Activated B cell treated with CpG ODN at 0.5 μM for 24 hours (primary cell): ENCODE measurements at regions not wholly inside any gene's neighbourhood (a gene's known extent, or its start where the extent isn't known, plus 50 kb on each side); places are given as distances from the start of the nearest gene placed in this dataset.

Experiments used
- ATAC-seq: fragments of 200-7000 bp; cut with Tn5 transposase; one replicate; pipeline ENCODE4 v1.10.0; 2021; ENCODE audit warnings: low read depth, mild to moderate bottlenecking, moderate library complexity
- CTCF ChIA-PET: fragments of 350-600 bp; sonication (Branson Sonifier 250); formaldehyde crosslinking; loops from one replicate; lab custom pipeline; 2021; ENCODE audit warnings: antibody characterized with exemption; lab: Charles Lee
- POLR2A ChIA-PET: fragments of 350-600 bp; sonication (Branson Sonifier 250); formaldehyde crosslinking; loops from one replicate; lab custom pipeline; 2021; ENCODE audit warnings: antibody characterized with exemption; lab: Charles Lee
- DNase-seq: peaks from one replicate; pipeline ENCODE4 v3.0.0; 2022
- H3K27ac Mint-ChIP-seq: one replicate; pipeline ENCODE4 v1.8.0; 2020; ENCODE audit warnings: mixed read lengths
- H3K27me3 Mint-ChIP-seq: one replicate; pipeline ENCODE4 v1.8.0; 2021; ENCODE audit warnings: mixed read lengths
- H3K36me3 Mint-ChIP-seq: one replicate; pipeline ENCODE4 v1.8.0; 2021; ENCODE audit warnings: low read depth, mixed read lengths
- H3K4me1 Mint-ChIP-seq: one replicate; pipeline ENCODE4 v1.8.0; 2021; ENCODE audit warnings: mixed read lengths
- H3K4me3 Mint-ChIP-seq: one replicate; pipeline ENCODE4 v1.8.0; 2020; ENCODE audit warnings: mild to moderate bottlenecking, mixed read lengths
- H3K9me3 Mint-ChIP-seq: one replicate; pipeline ENCODE4 v1.8.0; 2020; ENCODE audit warnings: mixed read lengths
- intact Hi-C: fragments of 100-400 bp; cut with micrococcal nuclease; formaldehyde crosslinking; loops from one replicate; pipeline ENCODE4 v1.15.1; 2024
- TF ChIP-seq, protein P1 (sequence below): fragments of 200-600 bp; IDR thresholded peaks from one replicate; pipeline ENCODE4 v1.8.0; 2022; ENCODE audit warnings: antibody characterized with exemption, mild to moderate bottlenecking

DNA sequence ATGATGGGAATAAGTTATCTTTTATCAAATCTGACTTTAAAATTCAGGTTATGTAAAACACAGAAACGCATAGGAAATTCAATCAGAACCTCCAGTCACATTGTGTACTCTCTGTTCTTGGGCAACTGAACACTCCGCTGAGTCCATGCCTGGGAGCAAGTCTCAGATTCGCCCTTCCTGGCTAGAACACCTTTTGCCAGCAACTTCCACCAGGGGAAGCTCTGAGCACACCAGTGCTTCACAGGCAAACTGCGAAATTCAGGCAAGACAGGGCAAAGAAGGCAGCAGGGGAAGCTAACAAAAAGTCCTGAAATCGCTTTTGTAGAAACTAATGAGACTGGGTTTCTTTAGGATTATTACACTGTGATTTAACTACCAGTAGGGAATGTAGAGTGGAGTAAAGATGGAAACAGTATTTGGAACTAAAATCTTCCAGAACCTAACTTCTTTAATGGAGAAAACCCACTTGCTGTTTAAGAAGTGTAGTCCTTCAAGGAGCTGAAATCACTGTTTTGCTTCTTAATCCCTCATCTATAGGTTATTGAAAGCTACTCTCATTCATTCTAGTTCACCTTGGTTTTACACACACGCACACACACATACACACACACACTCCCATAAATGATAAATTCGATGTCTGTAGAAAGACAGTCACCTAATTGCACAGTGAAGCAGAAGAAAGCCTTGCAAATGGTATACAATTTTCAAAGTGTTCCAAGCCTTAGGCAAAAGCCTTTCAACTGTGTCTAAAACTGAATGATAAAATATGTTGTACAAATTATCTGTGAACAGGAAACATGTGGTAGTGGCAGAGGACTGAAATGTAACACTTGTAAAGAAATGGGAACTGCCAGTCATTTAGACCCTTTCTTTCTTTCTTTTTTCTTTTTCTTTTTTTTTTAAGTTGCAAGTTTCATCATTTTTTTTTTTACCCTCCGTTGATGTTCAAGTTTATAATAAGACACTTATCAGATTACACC, 214.5 kb downstream of the TMEM182 start:
- Mint-ChIP-seq H3K36me3 (no peaks in the 10 kb centered on the region), H3K27me3 (peaks cover 3% of the 10 kb centered on the region), H3K4me3 (no peak overlapping the region), H3K9me3 (no peaks in the 10 kb centered on the region), H3K4me1 (no peaks in the 10 kb centered on the region), H3K27ac (no peak overlapping the region)
- ChIA-PET CTCF (interaction anchor here (1.1 kb wide), 1 partner anchor 17 kb away, joined by 3 read pairs; no protein-coding TSS in a partner anchor), POLR2A (no interaction called here)
- ATAC-seq: no peak
- no peak for DNase-seq
- TF ChIP-seq, protein P1, sequence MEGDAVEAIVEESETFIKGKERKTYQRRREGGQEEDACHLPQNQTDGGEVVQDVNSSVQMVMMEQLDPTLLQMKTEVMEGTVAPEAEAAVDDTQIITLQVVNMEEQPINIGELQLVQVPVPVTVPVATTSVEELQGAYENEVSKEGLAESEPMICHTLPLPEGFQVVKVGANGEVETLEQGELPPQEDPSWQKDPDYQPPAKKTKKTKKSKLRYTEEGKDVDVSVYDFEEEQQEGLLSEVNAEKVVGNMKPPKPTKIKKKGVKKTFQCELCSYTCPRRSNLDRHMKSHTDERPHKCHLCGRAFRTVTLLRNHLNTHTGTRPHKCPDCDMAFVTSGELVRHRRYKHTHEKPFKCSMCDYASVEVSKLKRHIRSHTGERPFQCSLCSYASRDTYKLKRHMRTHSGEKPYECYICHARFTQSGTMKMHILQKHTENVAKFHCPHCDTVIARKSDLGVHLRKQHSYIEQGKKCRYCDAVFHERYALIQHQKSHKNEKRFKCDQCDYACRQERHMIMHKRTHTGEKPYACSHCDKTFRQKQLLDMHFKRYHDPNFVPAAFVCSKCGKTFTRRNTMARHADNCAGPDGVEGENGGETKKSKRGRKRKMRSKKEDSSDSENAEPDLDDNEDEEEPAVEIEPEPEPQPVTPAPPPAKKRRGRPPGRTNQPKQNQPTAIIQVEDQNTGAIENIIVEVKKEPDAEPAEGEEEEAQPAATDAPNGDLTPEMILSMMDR: no peak
- intact Hi-C loops: loop anchor here (2.0 kb wide), 1 partner anchor 1897 kb away; no protein-coding TSS in a partner anchor

DNA sequence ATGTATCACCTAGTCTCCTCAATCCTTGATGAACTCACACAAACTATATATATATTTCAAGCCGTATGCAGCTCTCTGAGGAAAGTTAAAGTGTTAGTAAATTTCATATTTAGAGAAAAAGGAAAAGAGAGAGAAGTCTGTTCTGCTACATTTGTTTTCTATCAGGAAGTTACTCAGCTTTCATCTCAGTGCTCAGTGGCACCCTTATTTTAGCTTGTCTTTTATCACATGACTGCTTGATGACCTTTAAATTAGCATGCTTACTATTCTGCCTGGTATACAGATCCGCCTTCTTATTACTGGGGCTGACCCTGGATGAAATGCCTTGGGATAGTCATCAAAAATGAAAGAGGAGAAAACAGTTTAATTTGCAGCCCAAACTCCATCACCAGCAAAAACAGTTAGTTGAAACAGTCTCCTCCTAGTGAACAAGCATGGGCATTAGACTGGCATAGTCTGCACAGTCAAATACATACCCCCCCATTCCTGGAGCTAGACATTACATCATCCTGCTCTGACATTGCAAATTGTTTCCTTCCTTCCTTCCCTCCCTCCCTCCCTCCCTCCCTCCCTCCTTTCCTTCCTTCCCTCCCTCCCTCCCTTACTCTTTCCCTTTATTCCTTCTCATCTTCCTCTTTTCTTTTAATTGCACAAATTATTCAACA, 215.7 kb downstream of the TMEM182 start:
- DNase-seq (no peak), ATAC-seq (no peak)
- intact Hi-C loops: loop anchor here (2.0 kb wide), 1 partner anchor 1895 kb away; no protein-coding TSS in a partner anchor
- Mint-ChIP-seq H3K27me3 (peaks cover 3% of the 10 kb centered on the region), H3K4me3 (no peak overlapping the region), H3K27ac (no peak overlapping the region), H3K36me3 (no peaks in the 10 kb centered on the region), H3K4me1 (no peaks in the 10 kb centered on the region), H3K9me3 (no peaks in the 10 kb centered on the region)
- POLR2A ChIA-PET: no interaction called here
- CTCF ChIA-PET: interaction anchor here (1.1 kb wide), 1 partner anchor 15 kb away, joined by 3 read pairs; no protein-coding TSS in a partner anchor
- TF ChIP-seq, protein P1: no peak

DNA sequence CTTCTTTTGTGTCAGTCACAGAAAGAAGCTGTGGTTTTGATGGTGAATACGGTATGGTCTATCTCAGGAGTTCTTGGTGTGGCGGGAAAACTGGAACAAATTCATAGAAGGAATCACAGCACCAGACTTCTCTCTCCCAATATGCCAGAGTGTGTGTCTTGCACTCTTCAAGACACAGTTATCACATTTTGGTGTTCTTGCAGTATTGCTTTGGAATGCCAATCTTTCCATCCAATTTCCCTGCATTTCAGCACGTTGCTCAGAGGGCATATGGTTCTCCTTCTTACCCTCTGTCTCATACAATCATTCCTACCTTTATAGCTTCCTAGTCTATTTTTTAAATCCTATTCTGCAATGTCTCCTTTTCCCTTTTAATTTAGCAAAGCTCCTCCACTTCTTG, 216.3 kb downstream of the TMEM182 start:
- Mint-ChIP-seq H3K27ac (no peak overlapping the region), H3K36me3 (no peaks in the 10 kb centered on the region), H3K9me3 (no peaks in the 10 kb centered on the region), H3K27me3 (peaks cover 3% of the 10 kb centered on the region), H3K4me3 (no peak overlapping the region), H3K4me1 (no peaks in the 10 kb centered on the region)
- intact Hi-C loops: no loop called here
- TF ChIP-seq, protein P1: no peak
- ChIA-PET CTCF (no interaction called here), POLR2A (no interaction called here)
- no peak for ATAC-seq
- no peak for DNase-seq

DNA sequence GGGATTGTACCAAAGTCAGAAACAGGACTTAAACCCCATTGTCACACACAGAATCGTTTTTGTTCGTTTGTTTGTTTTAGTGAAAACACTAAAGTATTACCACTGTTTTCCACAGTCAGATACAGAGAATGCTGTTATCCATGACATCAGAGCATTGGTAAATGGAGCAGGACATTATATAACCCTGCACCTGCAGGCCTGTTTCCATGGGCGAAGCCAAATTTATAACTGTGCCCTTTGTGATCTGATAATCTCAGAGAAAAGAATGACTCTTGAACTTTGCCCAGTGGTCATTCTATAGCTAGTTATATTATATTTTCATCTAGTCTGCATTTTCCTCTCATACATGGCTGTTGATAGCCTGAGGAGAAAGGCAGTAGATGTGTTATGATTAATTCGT, 217.6 kb downstream of the TMEM182 start:
- TF ChIP-seq, protein P1: no peak
- no peak overlapping the region for H3K27ac Mint-ChIP-seq
- POLR2A ChIA-PET: no interaction called here
- ATAC-seq: no peak
- CTCF ChIA-PET: no interaction called here
- H3K36me3 Mint-ChIP-seq: no peaks in the 10 kb centered on the region
- no peak for DNase-seq
- no peaks in the 10 kb centered on the region for H3K9me3 Mint-ChIP-seq
- peaks cover 3% of the 10 kb centered on the region for H3K27me3 Mint-ChIP-seq
- intact Hi-C loops: no loop called here
- H3K4me3 Mint-ChIP-seq: no peak overlapping the region
- H3K4me1 Mint-ChIP-seq: no peaks in the 10 kb centered on the region

DNA sequence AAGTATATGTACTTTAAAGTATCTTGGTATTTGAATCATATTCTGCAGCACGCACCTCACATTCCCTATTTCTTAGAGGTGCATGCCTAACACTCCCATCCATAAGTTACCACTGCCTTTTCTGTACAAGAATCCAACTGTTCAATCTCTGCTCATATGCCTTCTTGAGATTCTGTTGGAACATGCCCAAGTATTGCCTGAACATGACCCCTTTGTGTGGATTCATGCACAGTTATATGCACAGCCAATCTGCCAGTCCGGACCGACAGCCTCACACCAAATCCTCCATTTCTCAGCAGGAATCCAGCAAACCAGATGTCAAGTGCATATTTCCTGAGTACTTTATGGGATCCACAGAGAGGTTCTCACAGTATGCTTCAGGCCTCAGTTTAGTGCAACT, 222.0 kb downstream of the TMEM182 start:
- H3K27ac Mint-ChIP-seq: no peak overlapping the region
- ChIA-PET POLR2A (no interaction called here), CTCF (no interaction called here)
- no peaks in the 10 kb centered on the region for H3K36me3 Mint-ChIP-seq
- H3K9me3 Mint-ChIP-seq: no peaks in the 10 kb centered on the region
- intact Hi-C loops: no loop called here
- no peak for DNase-seq
- TF ChIP-seq, protein P1: no peak
- no peak overlapping the region for H3K4me3 Mint-ChIP-seq
- no peaks in the 10 kb centered on the region for H3K27me3 Mint-ChIP-seq
- no peak for ATAC-seq
- no peaks in the 10 kb centered on the region for H3K4me1 Mint-ChIP-seq
